Glutamatergic neuron (in vitro differentiated cells): ENCODE measurements at regions not wholly inside any gene's neighbourhood (a gene's known extent, or its start where the extent isn't known, plus 50 kb on each side); places are given as distances from the start of the nearest gene placed in this dataset.

Experiments
- DNase-seq: peaks from one replicate; pipeline ENCODE4 v3.0.0; 2022
- H3K27ac Mint-ChIP-seq: one replicate; pipeline ENCODE4 v1.8.0; 2020; ENCODE audit warnings: mild to moderate bottlenecking, mixed read lengths, inconsistent platforms; ENCODE audit not compliant: unreplicated experiment
- H3K27me3 Mint-ChIP-seq: one replicate; pipeline ENCODE4 v1.8.0; 2020; ENCODE audit warnings: mild to moderate bottlenecking, moderate library complexity, mixed read lengths, inconsistent platforms; ENCODE audit not compliant: unreplicated experiment
- H3K36me3 Mint-ChIP-seq: one replicate; pipeline ENCODE4 v1.8.0; 2020; ENCODE audit warnings: mild to moderate bottlenecking, mixed read lengths, inconsistent platforms; ENCODE audit not compliant: unreplicated experiment
- H3K4me1 Mint-ChIP-seq: one replicate; pipeline ENCODE4 v1.8.0; 2020; ENCODE audit warnings: mild to moderate bottlenecking, low read depth, mixed read lengths, inconsistent platforms; ENCODE audit not compliant: unreplicated experiment
- H3K4me3 Mint-ChIP-seq: one replicate; pipeline ENCODE4 v1.8.0; 2020; ENCODE audit warnings: mild to moderate bottlenecking, mixed read lengths, inconsistent platforms; ENCODE audit not compliant: unreplicated experiment
- H3K9me3 Mint-ChIP-seq: one replicate; pipeline ENCODE4 v1.8.0; 2020; ENCODE audit warnings: mild to moderate bottlenecking, moderate library complexity, mixed read lengths, inconsistent platforms; ENCODE audit not compliant: unreplicated experiment
- TF ChIP-seq, protein P1 (sequence below): fragments of 200-600 bp; sonication (generic); IDR thresholded peaks from one replicate; pipeline ENCODE4 v1.5.0; 2021; ENCODE audit not compliant: partially characterized antibody, unreplicated experiment

DNA sequence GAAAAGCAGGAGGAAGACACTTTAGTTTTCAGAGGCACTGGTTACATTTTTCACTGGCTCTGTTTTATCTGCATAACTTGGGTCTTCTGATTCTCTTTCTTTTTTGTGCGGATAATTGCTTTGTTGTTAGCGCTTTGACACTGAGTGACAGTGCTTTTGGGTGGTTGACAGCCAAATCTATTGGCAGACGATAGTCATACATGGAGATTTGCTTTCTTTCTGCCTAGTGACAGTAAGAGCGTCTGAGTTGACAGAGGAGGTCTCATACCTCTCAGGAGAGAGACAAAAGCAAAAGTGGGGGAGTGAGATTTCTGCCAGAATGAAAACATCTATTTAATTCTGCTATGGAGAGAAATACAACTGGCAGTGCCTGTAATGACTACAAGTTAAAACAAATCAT, 2278.0 kb upstream of the WWC1 start:
- no peak overlapping the region for H3K27ac Mint-ChIP-seq

DNA sequence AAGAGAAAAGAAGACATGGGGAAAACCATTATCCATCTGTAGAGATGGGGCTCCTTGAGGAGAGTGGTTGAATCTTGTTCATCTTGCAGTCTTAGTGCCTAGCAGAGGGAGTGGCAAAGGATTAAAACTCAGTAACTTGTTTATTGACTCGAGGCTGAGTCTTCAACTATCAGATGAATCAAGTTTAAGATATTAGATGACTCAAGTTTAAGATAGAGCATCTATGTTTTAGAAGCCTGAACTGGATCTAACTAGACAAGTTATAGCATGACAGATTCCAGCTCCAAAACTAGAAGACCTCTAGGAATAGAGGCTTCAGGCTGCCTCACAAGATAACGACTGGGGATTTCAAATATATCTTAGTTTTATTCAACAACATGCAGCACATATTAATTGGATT, 2277.2 kb upstream of the WWC1 start:
- Mint-ChIP-seq H3K4me3 (no peak overlapping the region), H3K4me1 (no peaks in the 10 kb centered on the region), H3K36me3 (no peaks in the 10 kb centered on the region), H3K27me3 (no peaks in the 10 kb centered on the region), H3K27ac (no peak overlapping the region), H3K9me3 (no peaks in the 10 kb centered on the region)
- DNase-seq: no peak
- TF ChIP-seq, protein P1, sequence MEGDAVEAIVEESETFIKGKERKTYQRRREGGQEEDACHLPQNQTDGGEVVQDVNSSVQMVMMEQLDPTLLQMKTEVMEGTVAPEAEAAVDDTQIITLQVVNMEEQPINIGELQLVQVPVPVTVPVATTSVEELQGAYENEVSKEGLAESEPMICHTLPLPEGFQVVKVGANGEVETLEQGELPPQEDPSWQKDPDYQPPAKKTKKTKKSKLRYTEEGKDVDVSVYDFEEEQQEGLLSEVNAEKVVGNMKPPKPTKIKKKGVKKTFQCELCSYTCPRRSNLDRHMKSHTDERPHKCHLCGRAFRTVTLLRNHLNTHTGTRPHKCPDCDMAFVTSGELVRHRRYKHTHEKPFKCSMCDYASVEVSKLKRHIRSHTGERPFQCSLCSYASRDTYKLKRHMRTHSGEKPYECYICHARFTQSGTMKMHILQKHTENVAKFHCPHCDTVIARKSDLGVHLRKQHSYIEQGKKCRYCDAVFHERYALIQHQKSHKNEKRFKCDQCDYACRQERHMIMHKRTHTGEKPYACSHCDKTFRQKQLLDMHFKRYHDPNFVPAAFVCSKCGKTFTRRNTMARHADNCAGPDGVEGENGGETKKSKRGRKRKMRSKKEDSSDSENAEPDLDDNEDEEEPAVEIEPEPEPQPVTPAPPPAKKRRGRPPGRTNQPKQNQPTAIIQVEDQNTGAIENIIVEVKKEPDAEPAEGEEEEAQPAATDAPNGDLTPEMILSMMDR: no peak

More for the DNA sequence above, 2278.0 kb upstream of the WWC1 start:
- no peak for DNase-seq
- Mint-ChIP-seq H3K36me3 (no peaks in the 10 kb centered on the region), H3K4me1 (no peaks in the 10 kb centered on the region), H3K9me3 (no peaks in the 10 kb centered on the region), H3K27me3 (no peaks in the 10 kb centered on the region), H3K4me3 (no peak overlapping the region)
- TF ChIP-seq, protein P1: no peak

DNA sequence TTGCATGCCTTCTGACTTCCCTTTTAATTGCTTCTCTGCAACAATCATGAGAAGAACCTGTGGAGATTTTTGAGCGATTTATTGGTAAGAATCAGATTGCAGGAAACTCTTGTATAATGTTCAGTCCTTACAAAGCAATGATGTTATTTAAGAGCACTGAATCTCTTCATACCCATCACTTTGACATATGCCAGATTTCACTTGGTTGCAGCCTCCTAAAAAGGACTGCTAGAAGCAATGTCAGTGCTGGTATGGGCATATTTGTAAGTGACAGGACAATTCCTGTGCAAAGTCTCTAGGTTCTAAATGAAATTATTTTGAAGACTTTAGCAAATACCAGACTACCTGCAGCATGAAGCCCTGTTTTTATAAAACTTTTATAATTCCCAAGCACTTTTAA, 2272.7 kb upstream of the WWC1 start:
- TF ChIP-seq, protein P1: no peak

DNA sequence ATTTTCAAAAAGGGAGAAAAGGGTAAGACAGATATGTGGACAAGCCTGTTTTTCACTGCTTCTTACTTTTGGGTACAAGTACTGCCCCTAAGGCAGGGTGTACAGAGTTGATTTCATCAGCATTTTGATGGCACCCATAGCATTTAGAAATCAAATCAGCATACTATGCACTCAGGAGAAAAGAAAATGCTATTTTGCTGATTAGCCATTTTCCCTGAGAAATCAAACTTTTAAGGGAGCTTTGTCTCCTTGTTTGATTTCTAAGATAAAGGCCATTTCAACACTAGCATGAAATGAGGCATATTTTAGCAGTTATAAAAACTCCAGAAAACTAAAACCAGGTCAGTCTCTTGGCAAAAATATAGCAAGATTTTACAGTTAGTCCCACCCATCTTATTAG, 2269.4 kb upstream of the WWC1 start:
- no peak for DNase-seq
- Mint-ChIP-seq H3K27ac (no peak overlapping the region), H3K4me1 (no peaks in the 10 kb centered on the region), H3K36me3 (no peaks in the 10 kb centered on the region), H3K4me3 (no peak overlapping the region), H3K27me3 (no peaks in the 10 kb centered on the region), H3K9me3 (no peaks in the 10 kb centered on the region)
- TF ChIP-seq, protein P1: no peak

More for the DNA sequence above, 2272.7 kb upstream of the WWC1 start:
- no peaks in the 10 kb centered on the region for H3K4me1 Mint-ChIP-seq
- H3K36me3 Mint-ChIP-seq: no peaks in the 10 kb centered on the region
- DNase-seq: no peak
- no peak overlapping the region for H3K4me3 Mint-ChIP-seq
- no peak overlapping the region for H3K27ac Mint-ChIP-seq
- H3K27me3 Mint-ChIP-seq: no peaks in the 10 kb centered on the region
- H3K9me3 Mint-ChIP-seq: no peaks in the 10 kb centered on the region

DNA sequence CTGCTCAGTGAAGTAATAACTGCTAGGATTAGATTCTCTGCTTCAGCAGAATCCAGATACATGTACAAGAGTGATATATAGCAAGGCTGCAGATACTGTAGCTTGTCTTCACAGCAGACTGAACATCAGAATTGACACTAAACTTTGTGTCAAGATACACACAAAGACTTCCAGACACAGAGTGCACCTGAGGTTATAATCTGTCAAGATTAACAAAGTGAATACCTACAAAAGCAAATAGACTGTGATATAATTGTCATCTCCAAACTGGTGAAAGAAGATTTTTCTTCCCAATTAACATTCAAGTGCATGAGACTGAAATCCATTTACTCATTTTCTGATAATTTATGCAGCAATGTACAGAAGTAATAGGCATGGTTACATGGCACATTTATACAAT, 2266.5 kb upstream of the WWC1 start:
- Mint-ChIP-seq H3K27ac (no peak overlapping the region), H3K27me3 (no peaks in the 10 kb centered on the region), H3K36me3 (no peaks in the 10 kb centered on the region), H3K9me3 (no peaks in the 10 kb centered on the region), H3K4me3 (no peak overlapping the region), H3K4me1 (no peaks in the 10 kb centered on the region)
- TF ChIP-seq, protein P1: no peak
- DNase-seq: no peak
